ENCODE measurements at regions not wholly inside any gene's neighbourhood (a gene's known extent, or its start where the extent isn't known, plus 50 kb on each side); places are given as distances from the start of the nearest gene placed in this dataset.

GRCh38 chr1:22247527-22248245 lies 104.8 kb upstream of the WNT4 start:
- DNase-seq, result no peak

GRCh38 chr1:22248746-22249145 lies 105.8 kb upstream of the WNT4 start:
- no peak for DNase-seq

GRCh38 chr1:22249928-22250680 lies 107.2 kb upstream of the WNT4 start:
- DNase-seq, result no peak

GRCh38 chr1:22250724-22251123 lies 107.8 kb upstream of the WNT4 start:
- no peak for DNase-seq

- DNase-seq, result no peak
These were observed 109.4 kb upstream of the WNT4 start for GRCh38 chr1:22252251-22252650.

GRCh38 chr1:22253012-22253790 lies 110.3 kb upstream of the WNT4 start:
- no peak for DNase-seq

GRCh38 chr1:22254756-22255155 lies 111.9 kb upstream of the WNT4 start:
- DNase-seq, result no peak

- DNase-seq, result no peak
These were observed 112.7 kb upstream of the WNT4 start for GRCh38 chr1:22255341-22256212.

- no peak for DNase-seq
These were observed 113.3 kb upstream of the WNT4 start for GRCh38 chr1:22256213-22256512.

GRCh38 chr1:22257290-22258275 lies 114.7 kb upstream of the WNT4 start:
- no peak for DNase-seq

- DNase-seq, result no peak
These were observed 115.8 kb upstream of the WNT4 start for GRCh38 chr1:22258698-22259097.

- no peak for DNase-seq
These were observed 116.8 kb upstream of the WNT4 start for GRCh38 chr1:22259551-22260282.

GRCh38 chr1:22260860-22261432 lies 118.0 kb upstream of the WNT4 start:
- no peak for DNase-seq

GRCh38 chr1:22261580-22261979 lies 118.7 kb upstream of the WNT4 start:
- no peak for DNase-seq

GRCh38 chr1:22262583-22262982 lies 119.7 kb upstream of the WNT4 start:
- DNase-seq, result no peak

- no peak for DNase-seq
These were observed 120.5 kb upstream of the WNT4 start for GRCh38 chr1:22263359-22263758.

- no peak for DNase-seq
These were observed 121.8 kb upstream of the WNT4 start for GRCh38 chr1:22264464-22265341.

GRCh38 chr1:22266141-22266540 lies 123.2 kb upstream of the WNT4 start:
- no peak for DNase-seq

- no peak for DNase-seq
These were observed 124.7 kb upstream of the WNT4 start for GRCh38 chr1:22267413-22268175.

Measured in T1000 (cell line).